Immature natural killer cell (primary cell): ENCODE measurements at regions not wholly inside any gene's neighbourhood (a gene's known extent, or its start where the extent isn't known, plus 50 kb on each side); places are given as distances from the start of the nearest gene placed in this dataset.
"Not testable (repeated sequence)": the region's sequence is repeated elsewhere in the genome, so short reads cannot be mapped to it uniquely, and the experiment has no call there.

Source experiments
- DNase-seq, 3 donors: peaks; one replicate each; pipeline ENCODE4 v3.0.0; 2022; ENCODE audit warnings: mixed read lengths in 1 of 3
- H3K27ac Mint-ChIP-seq, 6 donors: one replicate each; pipeline ENCODE4 v1.8.0; 2020; ENCODE audit warnings: mixed read lengths in 6 of 6, mild to moderate bottlenecking in 5 of 6, inconsistent platforms in 4 of 6, moderate library complexity in 3 of 6
- H3K27me3 Mint-ChIP-seq, 3 donors: one replicate each; pipeline ENCODE4 v1.8.0; 2020 to 2021; ENCODE audit warnings: low read depth in 3 of 3, mild to moderate bottlenecking in 3 of 3, mixed read lengths in 3 of 3, moderate library complexity in 3 of 3, inconsistent platforms in 1 of 3
- H3K36me3 Mint-ChIP-seq, 3 donors: one replicate each; pipeline ENCODE4 v1.8.0; 2020; ENCODE audit warnings: mixed read lengths in 3 of 3, inconsistent platforms in 2 of 3, mild to moderate bottlenecking in 2 of 3
- H3K4me1 Mint-ChIP-seq, 2 donors: one replicate each; pipeline ENCODE4 v1.8.0; 2020; ENCODE audit warnings: inconsistent platforms in 2 of 2, mild to moderate bottlenecking in 2 of 2, mixed read lengths in 2 of 2, moderate library complexity in 1 of 2
- H3K4me3 Mint-ChIP-seq, 5 donors: one replicate each; pipeline ENCODE4 v1.8.0; 2020; ENCODE audit warnings: mild to moderate bottlenecking in 5 of 5, mixed read lengths in 5 of 5, inconsistent platforms in 3 of 5, moderate library complexity in 3 of 5
- H3K9me3 Mint-ChIP-seq, 6 donors: one replicate each; pipeline ENCODE4 v1.8.0; 2020; ENCODE audit warnings: mild to moderate bottlenecking in 6 of 6, mixed read lengths in 6 of 6, inconsistent platforms in 4 of 6, moderate library complexity in 3 of 6

DNA sequence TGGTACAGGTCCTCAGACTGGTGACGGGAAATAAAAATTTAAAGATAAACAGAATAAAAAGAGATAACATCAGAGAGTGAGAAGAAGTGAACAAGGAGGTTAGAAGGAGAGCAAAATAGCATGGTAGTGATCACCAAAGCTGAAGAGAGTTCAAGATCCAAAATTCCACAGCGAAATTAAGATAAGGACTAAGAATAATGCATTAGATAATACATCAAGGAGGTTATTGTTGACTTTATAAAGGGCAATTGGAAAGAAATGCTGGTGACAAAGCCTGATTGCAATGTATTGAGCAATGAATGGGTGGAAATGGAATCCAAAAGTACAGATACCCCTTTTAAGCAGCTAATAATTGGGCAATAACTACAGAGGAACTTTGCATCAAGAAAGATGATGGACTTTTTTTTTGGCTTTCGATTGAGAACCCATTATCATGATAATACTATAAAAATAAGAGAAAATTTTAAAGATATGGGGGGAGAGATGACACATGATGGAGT, 101.6 kb upstream of the MAP9 start:
- H3K9me3 Mint-ChIP-seq: peaks cover 0 to 4% (median 0%) of the 10 kb centered on the region in 6 donors
- no peak for DNase-seq
- H3K27me3 Mint-ChIP-seq: peaks cover 0 to 6% (median 0%) of the 10 kb centered on the region in 3 donors
- no peaks in the 10 kb centered on the region for H3K4me1 Mint-ChIP-seq
- no peaks in the 10 kb centered on the region for H3K36me3 Mint-ChIP-seq
- H3K4me3 Mint-ChIP-seq: no peak overlapping the region
- no peak overlapping the region for H3K27ac Mint-ChIP-seq

- Mint-ChIP-seq H3K9me3 (peaks cover 0 to 11% (median 0%) of the 10 kb centered on the region in 6 donors), H3K36me3 (no peaks in the 10 kb centered on the region), H3K4me1 (no peaks in the 10 kb centered on the region), H3K4me3 (no peak overlapping the region), H3K27me3 (peaks cover 0 to 6% (median 1%) of the 10 kb centered on the region in 3 donors), H3K27ac (no peak overlapping the region)
- DNase-seq: no peak
Measured at GRCh38 chr4:155474758-155475157, 98.0 kb upstream of the MAP9 start.

GRCh38 chr4:155473420-155474095, 96.8 kb upstream of the MAP9 start:
- Mint-ChIP-seq H3K36me3 (no peaks in the 10 kb centered on the region), H3K27ac (no peak overlapping the region), H3K4me1 (no peaks in the 10 kb centered on the region), H3K27me3 (peaks cover 0 to 6% (median 1%) of the 10 kb centered on the region in 3 donors), H3K9me3 (peaks cover 0 to 11% (median 0%) of the 10 kb centered on the region in 6 donors), H3K4me3 (no peak overlapping the region)
- DNase-seq: no peak

GRCh38 chr4:155468282-155468681, 91.5 kb upstream of the MAP9 start:
- Mint-ChIP-seq H3K4me1 (no peaks in the 10 kb centered on the region), H3K36me3 (no peaks in the 10 kb centered on the region), H3K9me3 (peaks cover 0 to 9% (median 0%) of the 10 kb centered on the region in 6 donors), H3K27me3 (peaks cover 0 to 1% (median 0%) of the 10 kb centered on the region in 3 donors), H3K4me3 (no peak overlapping the region), H3K27ac (no peak overlapping the region)
- DNase-seq: no peak

- Mint-ChIP-seq H3K36me3 (no peaks in the 10 kb centered on the region), H3K27ac (no peak overlapping the region), H3K9me3 (no peaks in the 10 kb centered on the region), H3K4me1 (no peaks in the 10 kb centered on the region), H3K4me3 (no peak overlapping the region), H3K27me3 (peaks cover 0 to 7% (median 0%) of the 10 kb centered on the region in 3 donors)
- no peak for DNase-seq
Measured at GRCh38 chr4:155450676-155451075, 73.9 kb upstream of the MAP9 start.

DNA sequence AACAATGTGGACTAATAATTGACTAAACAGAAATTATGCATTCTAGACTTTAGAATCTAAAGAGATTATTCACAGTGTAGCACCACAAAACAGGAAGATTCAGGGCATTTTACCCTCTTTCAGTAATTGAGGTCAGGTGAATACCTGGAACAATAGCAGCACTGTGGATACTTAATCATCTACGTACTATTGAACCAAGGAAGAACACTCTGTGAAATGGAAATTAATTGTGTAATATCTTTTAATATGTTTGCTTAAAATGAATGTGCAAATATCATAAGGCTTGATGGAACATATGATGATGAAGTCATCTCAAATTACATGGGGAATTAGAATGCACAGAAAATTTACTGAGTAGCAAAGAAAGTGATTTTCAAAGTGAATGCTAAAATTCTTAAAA, 68.5 kb upstream of the MAP9 start:
- H3K9me3 Mint-ChIP-seq: no peaks in the 10 kb centered on the region
- no peaks in the 10 kb centered on the region for H3K4me1 Mint-ChIP-seq
- H3K27me3 Mint-ChIP-seq: peaks cover 4 to 14% (median 9%) of the 10 kb centered on the region in 3 donors
- DNase-seq: no peak
- no peak overlapping the region for H3K4me3 Mint-ChIP-seq
- no peak overlapping the region for H3K27ac Mint-ChIP-seq
- no peaks in the 10 kb centered on the region for H3K36me3 Mint-ChIP-seq

- H3K27me3 Mint-ChIP-seq: peaks cover 4 to 16% (median 9%) of the 10 kb centered on the region in 3 donors
- H3K4me1 Mint-ChIP-seq: no peaks in the 10 kb centered on the region
- H3K9me3 Mint-ChIP-seq: no peaks in the 10 kb centered on the region
- no peak overlapping the region for H3K4me3 Mint-ChIP-seq
- H3K36me3 Mint-ChIP-seq: no peaks in the 10 kb centered on the region
- no peak for DNase-seq
- H3K27ac Mint-ChIP-seq: no peak overlapping the region
Measured at GRCh38 chr4:155444721-155445120, 68.0 kb upstream of the MAP9 start.

GRCh38 chr4:155442267-155443105, 65.7 kb upstream of the MAP9 start:
- Mint-ChIP-seq H3K9me3 (no peaks in the 10 kb centered on the region), H3K4me1 (no peaks in the 10 kb centered on the region), H3K27ac (no peak overlapping the region), H3K4me3 (no peak overlapping the region), H3K36me3 (no peaks in the 10 kb centered on the region), H3K27me3 (peaks cover 4 to 10% (median 9%) of the 10 kb centered on the region in 3 donors)
- peak; percentile 37 to 45 (median 44) for DNase-seq

GRCh38 chr4:155441475-155441874, 64.7 kb upstream of the MAP9 start:
- no peak for DNase-seq

DNA sequence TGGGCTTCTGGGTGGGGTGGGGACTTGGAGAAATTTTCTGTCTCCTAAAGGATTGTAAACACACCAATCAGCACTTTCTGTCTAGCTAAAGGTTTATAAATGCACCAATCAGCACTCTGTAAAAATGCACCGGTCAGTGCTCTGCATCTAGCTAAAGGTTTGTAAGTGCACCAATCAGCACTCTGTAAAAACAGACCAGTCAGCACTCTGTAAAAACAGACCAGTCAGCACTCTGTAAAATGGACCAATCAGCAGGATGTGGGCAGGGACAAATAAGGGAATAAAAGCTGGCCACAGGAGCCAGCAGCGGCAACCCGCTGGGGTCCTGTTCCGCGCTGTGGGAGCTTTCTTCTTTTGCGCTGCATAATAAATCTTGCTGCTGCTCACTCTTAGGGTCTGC, 63.0 kb upstream of the MAP9 start:
- not testable (repeated sequence) for DNase-seq, H3K27ac Mint-ChIP-seq, H3K36me3 Mint-ChIP-seq, H3K4me1 Mint-ChIP-seq, H3K4me3 Mint-ChIP-seq, H3K9me3 Mint-ChIP-seq
- H3K27me3 Mint-ChIP-seq: peaks cover 8 to 10% (median 10%) of the 10 kb centered on the region in 3 donors

More at GRCh38 chr4:155441475-155441874, 64.7 kb upstream of the MAP9 start:
- H3K4me1 Mint-ChIP-seq: no peaks in the 10 kb centered on the region
- H3K4me3 Mint-ChIP-seq: no peak overlapping the region
- H3K27ac Mint-ChIP-seq: no peak overlapping the region
- no peaks in the 10 kb centered on the region for H3K9me3 Mint-ChIP-seq
- no peaks in the 10 kb centered on the region for H3K36me3 Mint-ChIP-seq
- peaks cover 4 to 10% (median 10%) of the 10 kb centered on the region in 3 donors for H3K27me3 Mint-ChIP-seq

DNA sequence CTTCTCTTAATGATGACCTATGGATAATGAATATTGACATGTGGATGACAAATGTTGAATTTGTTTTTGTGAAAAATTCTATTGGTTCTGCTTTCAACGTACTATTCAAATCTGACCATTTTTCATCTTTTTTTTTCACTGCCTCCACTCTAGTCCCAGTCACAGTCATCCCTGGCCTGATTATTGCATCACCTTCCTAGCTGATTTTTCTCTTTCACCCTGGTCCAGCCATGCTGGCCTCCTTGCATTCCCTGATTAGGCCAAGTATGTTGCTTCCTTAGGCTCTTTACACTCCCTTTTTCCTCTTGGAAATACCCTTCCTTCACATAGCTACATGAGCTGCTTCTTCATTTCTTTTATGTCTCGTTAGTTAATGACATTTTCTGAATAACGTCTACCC, 58.1 kb upstream of the MAP9 start:
- Mint-ChIP-seq H3K4me1 (no peaks in the 10 kb centered on the region), H3K27me3 (peaks cover 3 to 6% (median 4%) of the 10 kb centered on the region in 3 donors), H3K4me3 (no peak overlapping the region), H3K36me3 (no peaks in the 10 kb centered on the region), H3K9me3 (no peaks in the 10 kb centered on the region), H3K27ac (no peak overlapping the region)
- no peak for DNase-seq

DNA sequence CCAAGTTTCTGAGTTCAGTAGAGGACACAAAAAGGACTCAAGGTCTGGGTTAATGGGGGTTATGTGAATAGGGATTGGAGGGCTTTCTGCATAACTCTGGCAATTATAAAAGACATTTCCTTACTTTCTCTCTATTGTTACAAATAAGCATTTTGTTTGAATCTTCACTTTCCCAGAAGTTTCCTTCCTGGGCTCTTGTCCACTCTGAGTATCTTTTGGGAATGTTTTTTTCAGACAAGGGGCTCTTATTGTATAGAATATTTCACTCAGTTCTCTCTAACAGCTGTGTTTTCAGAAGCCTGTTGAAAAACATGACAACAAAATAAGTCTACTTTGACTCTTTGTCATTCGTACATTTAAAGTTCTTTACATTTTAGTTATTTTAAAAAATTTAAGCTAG, 57.6 kb upstream of the MAP9 start:
- no peak for DNase-seq
- H3K9me3 Mint-ChIP-seq: no peaks in the 10 kb centered on the region
- H3K27ac Mint-ChIP-seq: no peak overlapping the region
- no peaks in the 10 kb centered on the region for H3K4me1 Mint-ChIP-seq
- no peaks in the 10 kb centered on the region for H3K36me3 Mint-ChIP-seq
- no peak overlapping the region for H3K4me3 Mint-ChIP-seq
- peaks cover 3 to 6% (median 4%) of the 10 kb centered on the region in 3 donors for H3K27me3 Mint-ChIP-seq

DNA sequence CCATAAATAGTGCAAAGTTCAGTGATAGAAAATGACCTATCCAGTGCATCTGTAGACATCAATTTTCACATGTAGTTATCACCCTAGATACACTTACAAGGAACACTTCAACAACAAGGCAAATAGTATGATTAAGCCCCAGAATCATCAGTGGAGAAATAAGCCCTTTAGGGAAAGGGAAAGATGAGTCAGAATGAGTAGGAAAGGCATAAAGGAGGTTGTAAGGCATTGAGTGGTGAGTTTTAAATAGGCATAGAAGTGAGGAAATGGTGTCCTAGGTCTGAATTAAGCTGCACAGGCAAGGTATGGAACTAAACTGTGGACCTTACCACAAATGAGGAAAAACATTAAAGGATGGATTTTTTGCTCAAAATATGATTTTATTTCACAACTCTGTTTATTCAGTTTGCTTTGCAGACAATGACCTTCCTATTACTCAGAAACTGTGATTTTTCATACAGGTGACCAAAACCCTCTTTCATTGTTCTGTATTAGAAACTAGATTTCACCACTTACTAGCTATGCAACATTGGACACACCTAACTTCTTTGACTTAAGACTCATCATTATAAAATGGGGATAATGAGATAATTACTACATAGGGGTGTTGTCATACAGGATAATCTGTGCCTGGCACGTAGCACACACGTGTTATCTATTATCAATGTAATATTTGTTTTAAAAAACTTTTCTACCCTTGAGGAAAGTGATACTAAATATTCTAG, 57.0 kb upstream of the MAP9 start:
- Mint-ChIP-seq H3K9me3 (no peaks in the 10 kb centered on the region), H3K36me3 (no peaks in the 10 kb centered on the region), H3K4me1 (no peaks in the 10 kb centered on the region), H3K4me3 (no peak overlapping the region), H3K27me3 (peaks cover 3 to 6% (median 4%) of the 10 kb centered on the region in 3 donors), H3K27ac (no peak overlapping the region)
- DNase-seq: no peak
